ENCODE measurements at regions not wholly inside any gene's neighbourhood (a gene's known extent, or its start where the extent isn't known, plus 50 kb on each side); places are given as distances from the start of the nearest gene placed in this dataset.

DNA sequence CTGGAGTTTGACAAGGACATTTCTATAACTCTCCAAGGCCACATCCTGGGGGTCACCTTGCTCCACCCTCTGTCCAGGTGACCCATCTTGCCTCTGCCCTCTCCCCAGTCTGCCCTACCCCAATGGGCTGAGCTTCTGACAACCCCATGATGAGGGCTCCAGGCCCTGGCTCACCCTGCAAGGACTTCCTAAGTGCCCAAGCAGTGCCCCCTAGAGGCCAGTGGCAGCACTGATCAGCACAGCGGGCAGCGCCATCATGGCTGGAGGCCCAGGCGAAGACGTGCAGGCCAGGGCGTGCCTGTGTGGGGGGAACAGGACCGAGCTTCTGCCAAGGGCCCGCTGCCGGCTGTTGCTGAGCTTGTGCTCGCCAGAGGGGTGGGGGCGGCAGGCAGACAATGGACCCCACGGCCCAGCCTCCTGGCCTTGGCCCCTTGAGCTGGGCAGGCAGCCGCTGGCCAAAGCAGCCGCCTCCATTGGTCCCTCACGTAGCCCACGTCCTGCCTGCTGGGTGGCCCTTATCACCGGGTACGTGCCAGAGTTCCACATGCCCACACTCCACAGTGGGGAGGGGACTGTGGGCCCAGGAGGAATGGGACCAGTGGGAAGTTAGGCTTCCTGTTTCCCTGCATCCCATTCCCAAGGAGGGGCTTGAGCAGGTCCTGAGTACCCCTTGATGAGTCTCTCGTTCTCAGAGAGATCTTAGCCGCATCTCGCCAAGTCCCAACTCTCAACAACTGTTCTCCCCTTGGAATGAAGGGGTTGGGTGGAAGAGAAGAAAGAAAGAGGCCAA is 64.3 kb downstream of the MRPL14 start:
- no peak for DNase-seq (ENCODE audit: low spot score)

DNA sequence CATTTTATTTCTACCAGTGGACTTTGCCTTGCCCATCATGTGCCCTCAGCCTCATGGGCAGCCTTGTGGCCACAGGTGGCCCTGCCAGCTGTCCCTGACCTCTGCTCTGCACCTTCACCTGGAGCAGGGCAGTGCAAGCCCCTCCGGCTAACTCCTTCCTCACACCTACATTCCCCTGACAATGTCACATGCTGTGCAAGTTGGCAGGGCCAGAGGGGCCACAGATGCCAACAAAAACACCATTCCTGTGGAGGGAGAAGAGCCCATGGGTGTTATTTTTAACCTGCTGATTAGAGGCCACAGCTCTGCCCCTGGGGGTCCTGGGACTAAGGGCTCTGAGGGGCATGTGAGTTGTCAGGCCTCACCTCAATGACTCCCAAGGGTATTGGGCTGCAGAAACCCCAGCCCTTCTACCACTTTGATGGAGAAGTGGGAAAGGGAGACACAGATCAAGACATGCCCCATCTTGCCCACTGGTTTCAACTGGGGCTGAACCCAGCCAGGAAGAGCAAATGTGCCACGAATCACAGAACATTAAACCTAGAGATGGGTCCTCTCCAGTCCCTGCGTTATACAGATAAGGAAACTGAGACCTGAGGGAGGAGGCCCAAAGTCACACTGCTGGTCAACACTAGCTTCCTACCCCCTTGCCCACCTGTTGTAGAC is 65.0 kb downstream of the MRPL14 start:
- DNase-seq (ENCODE audit: low spot score): no peak

DNA sequence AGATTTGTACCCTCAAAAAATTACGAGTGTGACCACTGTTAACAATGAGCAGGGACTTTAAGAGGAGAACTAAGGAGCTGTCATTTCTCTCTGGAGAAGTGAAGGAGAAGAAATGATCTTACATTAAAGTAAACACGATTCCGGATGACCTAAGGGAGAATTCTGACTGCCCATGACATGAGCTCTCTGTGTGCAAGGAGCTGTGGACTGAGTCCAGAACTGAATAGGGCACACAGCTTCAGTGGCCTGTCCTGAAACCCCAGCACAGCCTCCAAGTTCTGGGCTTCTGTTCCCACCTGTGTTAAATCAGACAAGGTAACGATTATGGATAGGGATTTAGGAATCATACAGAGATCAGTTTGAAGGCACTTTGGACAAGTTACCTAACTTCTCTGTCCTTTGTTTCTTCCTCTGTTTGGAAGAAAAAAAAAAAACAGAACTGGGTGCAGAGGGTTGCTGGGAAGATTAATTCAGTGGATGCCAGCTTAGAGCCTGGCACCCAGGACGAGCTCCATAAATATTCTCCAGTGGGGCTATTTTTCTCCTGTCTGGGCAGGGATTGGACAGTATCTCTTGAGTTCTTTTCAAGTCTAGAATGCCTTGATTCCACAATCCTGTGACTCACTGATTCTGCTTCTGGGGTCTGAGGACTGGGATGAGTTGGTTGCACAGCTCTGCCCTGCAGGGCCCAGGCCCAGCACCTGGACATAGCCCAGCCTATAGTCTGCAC is 65.7 kb downstream of the MRPL14 start:
- DNase-seq (ENCODE audit: low spot score): no peak

GRCh38 chr6:44060612-44061374 is 66.5 kb downstream of the MRPL14 start:
- DNase-seq (ENCODE audit: low spot score): no peak

- no peak for DNase-seq (ENCODE audit: low spot score)
Observed at GRCh38 chr6:44059359-44060346, 67.6 kb downstream of the MRPL14 start.

DNA sequence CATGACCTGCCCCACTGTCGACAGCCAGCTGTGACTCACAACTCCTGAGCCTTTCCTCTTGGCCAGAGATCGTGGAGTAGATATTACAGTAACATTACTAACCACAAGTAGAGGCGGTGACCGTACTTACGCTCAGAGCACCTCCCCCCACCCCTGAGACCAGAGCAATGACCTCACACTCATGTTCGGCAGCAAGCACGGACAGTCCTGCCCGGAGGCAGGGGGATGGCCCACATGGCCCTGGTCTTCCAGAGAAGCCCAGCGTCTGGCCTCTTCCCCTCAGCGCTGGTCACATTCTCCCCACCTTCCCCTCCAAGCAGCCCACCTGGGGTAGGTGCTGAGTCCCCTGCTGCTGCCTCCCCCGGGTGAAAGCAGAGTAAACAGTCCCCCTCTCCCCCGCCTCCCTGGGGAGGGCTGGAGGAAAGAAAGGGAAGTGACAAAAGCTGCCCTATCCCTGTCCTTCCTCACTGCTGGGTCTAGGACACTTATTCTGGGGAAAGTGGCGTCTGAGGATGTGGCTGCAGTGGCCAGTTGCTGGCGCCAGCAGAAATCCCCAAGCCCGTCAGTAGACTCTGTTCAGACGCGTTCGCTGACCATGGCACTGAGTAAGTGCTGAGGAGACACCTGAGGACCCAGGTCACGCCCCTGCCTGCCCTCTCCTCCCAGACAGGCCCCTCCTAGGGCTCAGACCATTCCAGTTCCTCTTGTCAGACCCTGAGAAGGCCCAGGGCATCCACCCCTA is 68.5 kb downstream of the MRPL14 start:
- DNase-seq (ENCODE audit: low spot score): peak; percentile 95

DNA sequence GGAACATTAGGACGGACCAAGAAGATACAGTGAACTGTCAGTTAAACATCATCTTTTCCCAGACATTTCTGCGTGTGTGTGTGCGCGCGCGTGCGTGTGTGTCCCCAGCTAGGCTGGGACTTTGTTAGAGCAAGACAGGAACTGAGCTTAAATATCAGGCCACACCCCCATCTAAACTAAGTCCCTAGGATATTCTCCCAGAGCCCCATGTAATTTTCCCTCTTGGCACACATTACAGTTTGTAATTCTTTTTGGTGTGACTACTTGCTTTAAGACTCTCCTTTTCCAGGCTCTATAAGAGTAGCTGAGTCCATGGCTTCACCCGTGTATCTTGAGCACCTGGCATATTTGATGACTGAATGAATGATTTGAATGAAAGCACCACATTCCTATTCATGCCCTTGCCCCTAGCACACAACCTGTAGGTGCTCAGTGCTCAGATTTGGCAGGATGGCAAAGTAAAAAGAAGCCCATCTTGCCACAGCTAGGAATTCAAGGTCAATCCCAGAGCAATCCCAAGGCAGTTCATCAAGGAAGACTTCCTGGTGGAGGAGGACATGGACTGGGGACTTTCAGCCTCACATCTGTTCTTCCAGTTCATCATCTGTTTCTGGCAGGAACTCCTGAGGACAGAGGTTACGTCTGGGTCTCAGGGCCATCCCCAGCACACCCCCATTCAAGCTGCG is 69.2 kb downstream of the MRPL14 start:
- DNase-seq (ENCODE audit: low spot score): no peak

DNA sequence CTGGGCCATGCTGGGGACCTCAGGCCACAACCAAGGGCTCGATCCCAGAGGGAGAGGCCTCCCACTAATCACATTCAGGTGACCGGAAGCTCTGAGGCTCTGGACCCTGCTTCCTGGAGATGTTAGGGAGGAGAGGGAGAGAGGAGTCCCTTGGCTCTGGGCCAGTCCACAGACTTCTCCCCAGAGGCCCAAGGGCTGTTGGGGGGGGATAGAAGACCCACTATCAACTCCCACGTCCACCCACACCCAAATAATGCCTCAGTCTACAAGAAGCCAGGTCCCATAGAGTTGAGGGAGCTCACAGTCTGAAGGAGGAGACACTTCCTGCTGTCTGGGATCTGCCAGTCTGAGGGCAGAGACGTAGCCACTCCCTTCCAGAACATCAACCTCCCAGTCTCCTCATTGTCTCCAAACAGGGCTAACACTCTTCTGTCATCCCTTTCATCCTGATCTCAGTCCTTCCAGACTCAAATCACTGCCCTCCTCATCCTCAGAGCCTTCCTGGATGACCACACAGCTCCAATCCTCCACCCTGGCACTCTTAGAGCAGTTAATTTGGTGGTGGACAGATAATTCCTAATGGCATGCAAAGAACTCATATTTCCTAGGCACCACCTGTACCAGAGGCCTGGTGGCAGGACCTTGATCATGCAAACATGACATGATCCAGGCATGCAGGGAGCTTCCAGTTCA is 69.9 kb downstream of the MRPL14 start:
- no peak for DNase-seq (ENCODE audit: low spot score)

DNA sequence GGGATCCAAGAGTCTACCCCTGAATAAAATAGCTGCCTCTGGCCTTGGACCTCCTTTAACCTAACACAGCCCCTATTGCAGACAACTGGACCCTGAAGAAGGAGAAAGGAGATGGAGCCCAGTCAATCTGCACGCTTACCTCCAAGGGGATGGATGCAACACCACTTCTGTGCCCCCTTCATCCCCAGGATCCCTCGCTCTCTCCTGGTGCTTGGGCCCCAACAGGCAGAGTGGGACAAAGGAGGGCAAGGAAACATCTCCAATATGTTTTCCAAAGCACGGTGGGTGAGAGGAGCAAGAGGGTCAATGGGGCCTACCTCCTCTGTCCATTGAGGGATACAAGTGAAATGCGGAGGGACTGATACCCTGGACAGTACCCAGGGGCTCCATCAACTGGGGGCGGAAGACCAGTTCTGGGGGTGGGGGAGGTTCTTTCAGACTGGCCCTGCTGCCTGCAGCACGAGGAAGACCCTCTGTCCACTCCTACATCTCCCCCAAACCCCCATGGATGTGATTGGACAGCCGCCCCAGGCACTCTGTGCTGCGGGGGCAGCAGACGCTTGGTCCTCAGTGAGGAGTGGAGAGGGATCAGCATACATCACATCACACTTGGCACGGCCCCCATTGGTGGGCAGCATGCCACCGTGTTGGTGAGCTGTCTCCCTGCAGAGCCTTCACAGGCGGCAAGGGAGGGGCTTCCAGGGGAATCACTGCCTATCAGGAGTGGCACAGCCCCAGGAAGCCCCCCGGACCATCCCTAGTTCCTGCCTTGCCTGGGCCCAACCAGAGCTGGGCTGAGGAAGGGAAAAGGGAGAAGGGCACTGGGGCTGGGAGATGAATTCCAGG is 70.6 kb downstream of the MRPL14 start:
- no peak for DNase-seq (ENCODE audit: low spot score)

- peak; percentile 60 for DNase-seq (ENCODE audit: low spot score)
Observed at GRCh38 chr6:44054721-44055559, 72.3 kb downstream of the MRPL14 start.

DNA sequence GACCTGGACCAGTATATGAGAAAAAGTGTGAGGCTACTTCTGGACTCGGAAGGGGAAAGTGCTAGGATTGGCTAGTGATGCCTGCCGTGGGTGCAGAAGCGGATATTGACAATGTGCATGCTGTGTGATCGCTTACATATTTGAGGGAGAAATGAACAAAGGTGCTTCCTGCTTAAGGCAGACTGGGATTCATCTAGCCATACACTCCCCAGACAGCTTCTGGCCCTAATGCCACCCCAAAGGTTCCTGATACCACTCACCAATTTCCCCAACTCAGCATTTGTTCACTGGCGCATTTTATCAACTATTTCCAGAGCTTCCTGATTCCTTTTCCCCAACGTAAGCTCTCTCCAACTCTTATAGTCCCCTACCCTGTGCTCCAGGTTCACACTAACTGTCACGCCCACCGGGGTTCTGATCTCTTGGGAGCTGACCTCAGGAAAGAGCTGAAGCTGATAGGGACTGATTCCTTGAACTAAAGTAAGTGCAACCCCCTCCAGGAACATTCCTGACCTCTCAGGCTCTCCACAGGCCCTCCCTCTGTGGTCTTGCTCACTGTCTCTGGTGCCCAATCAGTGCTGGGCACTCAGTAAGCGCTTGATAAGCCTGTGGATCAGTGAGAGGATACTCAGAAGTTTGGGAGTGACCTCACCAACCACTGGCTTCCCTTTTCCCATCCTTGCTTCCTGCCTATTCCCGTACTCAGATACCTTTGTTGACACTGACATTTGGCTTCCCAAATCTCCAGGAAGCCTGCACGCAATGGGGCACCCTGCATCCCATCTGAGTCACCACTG is 73.3 kb downstream of the MRPL14 start:
- peak; percentile 63 for DNase-seq (ENCODE audit: low spot score)

DNA sequence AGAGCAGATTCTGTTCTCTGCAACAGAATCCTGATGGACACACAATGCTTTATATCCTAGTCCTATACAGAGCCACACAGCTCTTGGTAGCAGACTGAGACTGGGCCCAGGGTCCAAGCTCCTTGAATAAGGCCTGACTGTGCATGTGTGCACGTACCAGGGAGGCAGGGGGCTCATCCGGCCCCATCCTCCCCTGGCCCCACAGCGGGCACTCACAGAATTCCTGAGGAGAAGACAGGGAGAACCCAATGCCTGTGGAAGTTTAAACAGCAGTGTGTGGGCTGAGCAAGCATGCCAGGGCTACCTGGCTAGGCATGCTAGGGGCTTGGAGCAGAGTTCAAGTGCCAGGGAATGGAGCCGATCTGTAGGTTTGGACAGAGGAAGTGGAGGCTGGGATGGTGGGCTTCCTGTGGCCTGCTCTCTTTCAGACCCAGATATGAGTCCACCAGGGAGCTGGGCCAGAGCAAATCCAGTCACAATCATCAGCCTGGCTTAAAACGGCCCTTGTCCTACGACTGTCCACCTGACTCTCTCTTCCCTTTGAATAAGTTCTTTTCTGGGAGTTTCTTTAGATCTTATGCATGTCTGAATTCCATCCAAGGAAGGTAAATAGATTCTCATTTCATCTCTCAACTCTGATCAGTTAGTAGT is 74.0 kb downstream of the MRPL14 start:
- no peak for DNase-seq (ENCODE audit: low spot score)

DNA sequence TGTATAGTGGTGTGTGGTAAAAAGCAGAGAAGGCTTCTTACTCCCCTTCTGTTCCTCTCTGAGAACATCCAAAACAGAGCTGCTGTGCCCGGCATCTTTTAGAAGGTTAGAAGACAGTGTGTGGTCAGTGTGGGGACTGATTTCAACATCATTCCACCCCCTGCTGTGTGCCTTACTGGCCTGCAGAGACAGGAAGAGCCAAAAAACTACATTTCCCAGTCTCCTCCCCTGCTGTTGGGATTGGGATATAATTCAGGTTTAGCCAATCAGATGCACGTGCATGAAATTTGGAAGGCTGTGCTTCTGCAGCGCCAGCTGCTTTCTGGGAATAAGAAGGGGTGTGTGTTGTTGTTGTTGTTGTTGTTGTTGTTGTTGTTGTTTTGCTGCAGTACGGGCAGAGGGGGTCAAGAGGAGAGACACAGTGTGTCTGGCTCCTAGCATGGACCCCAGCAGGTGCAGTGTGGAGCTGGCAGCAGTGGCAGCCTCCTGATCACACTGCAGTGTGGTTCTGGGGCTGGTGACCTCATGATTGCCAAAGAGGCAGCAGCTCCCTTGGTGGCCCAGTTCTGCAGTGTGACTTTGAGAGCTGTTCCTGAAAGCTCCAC is 74.7 kb downstream of the MRPL14 start:
- peak; percentile 77 for DNase-seq (ENCODE audit: low spot score)

- peak; percentile 78 for DNase-seq (ENCODE audit: low spot score)
Observed at GRCh38 chr6:44051515-44051914, 75.7 kb downstream of the MRPL14 start.

DNA sequence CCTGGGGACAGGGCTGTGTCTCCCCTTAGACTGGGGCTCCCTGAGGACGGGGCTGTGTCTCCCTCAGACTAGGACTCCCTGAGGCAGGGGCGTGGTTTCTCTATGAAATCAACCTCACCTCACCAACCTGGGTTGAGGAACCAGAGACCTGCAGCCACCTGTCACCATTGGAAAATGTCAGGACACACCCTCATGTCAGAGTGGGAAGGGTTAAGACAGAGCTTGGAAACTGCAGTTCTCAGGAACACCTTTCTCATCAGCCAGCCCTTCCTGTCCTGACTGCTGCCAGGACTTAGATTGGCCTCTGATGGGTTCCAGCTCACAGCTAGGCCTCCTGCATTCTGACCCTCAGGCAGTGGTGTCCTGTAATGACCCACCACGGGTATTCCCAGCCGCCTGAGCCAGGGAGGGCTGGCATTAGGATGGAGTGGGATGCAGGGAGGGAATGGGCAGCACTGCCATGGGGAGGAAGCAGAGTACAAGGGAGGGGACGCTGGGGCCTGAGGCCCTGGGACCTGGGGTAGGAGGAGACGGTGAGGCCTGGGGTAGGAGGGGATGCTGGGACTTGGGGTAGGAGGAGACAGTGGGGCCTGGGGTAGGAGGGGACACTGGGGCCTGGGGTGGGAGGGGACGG is 76.3 kb downstream of the MRPL14 start:
- no peak for DNase-seq (ENCODE audit: low spot score)

Data from AG20443 (cell line).